Panc1 (cell line): ENCODE measurements at regions not wholly inside any gene's neighbourhood (a gene's known extent, or its start where the extent isn't known, plus 50 kb on each side); places are given as distances from the start of the nearest gene placed in this dataset.

Experiments
- ATAC-seq: fragments of 200-7000 bp; cut with Tn5 transposase; 2 replicates; pipeline ENCODE4 v1.9.1; 2020; ENCODE audit warnings: mild to moderate bottlenecking, moderate library complexity
- BruUV-seq: library from RNA; stranded (reverse); fragments of 400-500 nt; replicated peaks from 2 replicates; lab custom pipeline; 2021; lab: Mats Ljungman, UMichigan
- CTCF ChIA-PET: fragments of 300-600 bp; sonication (Branson Sonifier 250); formaldehyde crosslinking; loops from one replicate; lab custom pipeline; 2022; ENCODE audit warnings: antibody characterized with exemption; lab: Charles Lee
- POLR2A ChIA-PET: fragments of 300-600 bp; sonication (Branson Sonifier 250); formaldehyde crosslinking; loops from one replicate; lab custom pipeline; 2022; ENCODE audit warnings: antibody characterized with exemption; lab: Charles Lee
- DNase-seq: peaks from one replicate; pipeline ENCODE4 v3.0.0-alpha.2; 2010; ENCODE audit warnings: low read depth, low spot score
- H3K27ac ChIP-seq: 2 replicates; pipeline ENCODE4 v1.5.1; 2011; ENCODE audit warnings: mild to moderate bottlenecking, low read length, inconsistent platforms
- H3K27me3 ChIP-seq: fragments of 200-500 bp; sonication (Bioruptor generic); 2 replicates; pipeline ENCODE4 v1.6.0; 2014; ENCODE audit warnings: low read length, inconsistent platforms; ENCODE audit not compliant: control insufficient read depth, insufficient read depth
- H3K36me3 ChIP-seq: fragments of 200-500 bp; sonication (Bioruptor generic); 2 replicates; pipeline ENCODE4 v1.5.1; 2014; ENCODE audit warnings: inconsistent platforms, mild to moderate bottlenecking, low read length, moderate library complexity; ENCODE audit not compliant: control insufficient read depth, insufficient read depth
- H3K4me1 ChIP-seq: 2 replicates; pipeline ENCODE4 v1.5.1; 2011; ENCODE audit warnings: inconsistent platforms, mild to moderate bottlenecking, low read length, moderate library complexity; ENCODE audit not compliant: control insufficient read depth, insufficient read depth
- H3K4me3 ChIP-seq, 2 experiments: 2 replicates each; pipeline ENCODE4 v1.5.1; 2011 to 2012; ENCODE audit warnings: low read depth in 2 of 2, low read length in 2 of 2, mild to moderate bottlenecking in 2 of 2, inconsistent platforms in 1 of 2, moderate library complexity in 1 of 2
- H3K9me3 ChIP-seq: fragments of 200-500 bp; sonication (Bioruptor generic); 2 replicates; pipeline ENCODE4 v1.5.1; 2014; ENCODE audit warnings: low read depth, mild to moderate bottlenecking, inconsistent platforms, low read length, moderate library complexity; ENCODE audit not compliant: control insufficient read depth, insufficient read depth
- POLR2AphosphoS5 ChIP-seq: IDR thresholded peaks from 2 replicates; pipeline ENCODE4 v1.6.1; 2012; ENCODE audit warnings: mild to moderate bottlenecking, low read depth, low read length, moderate library complexity
- SIN3A ChIP-seq: IDR thresholded peaks from 2 replicates; pipeline ENCODE4 v1.6.1; 2012; ENCODE audit warnings: low read depth, mild to moderate bottlenecking, low read length, moderate library complexity, borderline replicate concordance; ENCODE audit not compliant: insufficient read depth
- TCF7L2 ChIP-seq: IDR thresholded peaks from 2 replicates; pipeline ENCODE4 v1.6.1; 2011; ENCODE audit warnings: mild to moderate bottlenecking, low read depth, low read length, inconsistent platforms
- in situ Hi-C: cut with HindIII; loops from 2 replicates; pipeline ENCODE4 v1.10.0; 2016; ENCODE audit warnings: low sequenced_read_pairs, low pct_unique_long_range_greater_than_20kb
- intact Hi-C: fragments of 100-400 bp; cut with micrococcal nuclease; formaldehyde crosslinking; loops from one replicate; pipeline ENCODE4 v1.10.0; 2022; ENCODE audit not compliant: unreplicated experiment
- TF ChIP-seq, protein P1 (sequence below): fragments of 450-650 bp; IDR thresholded peaks from 2 replicates; pipeline ENCODE4 v1.5.1; 2017; ENCODE audit warnings: mild to moderate bottlenecking
- TF ChIP-seq, protein P2 (sequence below), 2 experiments: IDR thresholded peaks; 2 replicates each; pipeline ENCODE4 v1.6.1; 2011 to 2012; ENCODE audit warnings: low read depth in 2 of 2, control low read depth in 1 of 2, low read length in 1 of 2, mild to moderate bottlenecking in 1 of 2, moderate library complexity in 1 of 2; ENCODE audit not compliant: insufficient read depth in 1 of 2

DNA sequence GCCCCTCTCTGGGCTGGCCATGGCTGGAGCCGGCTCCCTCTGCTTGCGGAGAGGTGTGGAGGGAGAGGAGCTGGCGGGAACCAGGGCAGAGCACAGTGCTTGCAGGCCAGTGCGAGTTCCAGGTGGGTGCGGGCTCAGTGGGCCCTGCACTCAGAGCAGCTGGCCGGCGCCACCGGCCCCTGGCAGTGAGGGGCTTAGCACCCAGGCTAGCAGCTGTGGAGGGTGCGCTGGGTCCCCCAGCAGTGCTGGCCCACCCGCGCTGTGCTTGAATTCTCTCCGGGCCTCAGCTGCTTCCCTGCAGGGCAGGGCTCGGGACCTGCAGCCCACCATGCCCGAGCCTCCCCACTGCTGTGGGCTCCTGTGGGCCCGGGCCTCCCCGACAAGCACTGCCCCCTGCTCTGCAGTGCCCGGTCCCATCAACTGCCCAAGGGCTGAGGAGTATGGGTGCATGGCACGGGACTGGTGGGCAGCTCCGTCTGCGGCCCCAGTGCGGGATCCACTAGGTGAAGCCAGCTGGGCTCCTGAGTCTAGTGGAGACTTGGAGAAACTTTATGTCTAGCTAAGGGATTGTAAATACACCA lies 61.2 kb upstream of the AGR3 start:
- Histone ChIP-seq H3K9me3 (peaks cover 11% of the 10 kb centered on the region; the same call in 1 of the 2 replicates), H3K27ac (no peak overlapping the region), H3K4me1 (no peaks in the 10 kb centered on the region), H3K27me3 (no peaks in the 10 kb centered on the region), H3K36me3 (no peaks in the 10 kb centered on the region), H3K4me3 (no peak overlapping the region)
- in situ Hi-C loops, result no loop called here
- POLR2A ChIA-PET, result no interaction called here
- intact Hi-C loops, result no loop called here
- no peak for DNase-seq
- no peak for ATAC-seq
- TF ChIP-seq TCF7L2 (no peak), SIN3A (no peak)
- TF ChIP-seq, protein P1, sequence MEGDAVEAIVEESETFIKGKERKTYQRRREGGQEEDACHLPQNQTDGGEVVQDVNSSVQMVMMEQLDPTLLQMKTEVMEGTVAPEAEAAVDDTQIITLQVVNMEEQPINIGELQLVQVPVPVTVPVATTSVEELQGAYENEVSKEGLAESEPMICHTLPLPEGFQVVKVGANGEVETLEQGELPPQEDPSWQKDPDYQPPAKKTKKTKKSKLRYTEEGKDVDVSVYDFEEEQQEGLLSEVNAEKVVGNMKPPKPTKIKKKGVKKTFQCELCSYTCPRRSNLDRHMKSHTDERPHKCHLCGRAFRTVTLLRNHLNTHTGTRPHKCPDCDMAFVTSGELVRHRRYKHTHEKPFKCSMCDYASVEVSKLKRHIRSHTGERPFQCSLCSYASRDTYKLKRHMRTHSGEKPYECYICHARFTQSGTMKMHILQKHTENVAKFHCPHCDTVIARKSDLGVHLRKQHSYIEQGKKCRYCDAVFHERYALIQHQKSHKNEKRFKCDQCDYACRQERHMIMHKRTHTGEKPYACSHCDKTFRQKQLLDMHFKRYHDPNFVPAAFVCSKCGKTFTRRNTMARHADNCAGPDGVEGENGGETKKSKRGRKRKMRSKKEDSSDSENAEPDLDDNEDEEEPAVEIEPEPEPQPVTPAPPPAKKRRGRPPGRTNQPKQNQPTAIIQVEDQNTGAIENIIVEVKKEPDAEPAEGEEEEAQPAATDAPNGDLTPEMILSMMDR, result no peak
- TF ChIP-seq, protein P2, sequence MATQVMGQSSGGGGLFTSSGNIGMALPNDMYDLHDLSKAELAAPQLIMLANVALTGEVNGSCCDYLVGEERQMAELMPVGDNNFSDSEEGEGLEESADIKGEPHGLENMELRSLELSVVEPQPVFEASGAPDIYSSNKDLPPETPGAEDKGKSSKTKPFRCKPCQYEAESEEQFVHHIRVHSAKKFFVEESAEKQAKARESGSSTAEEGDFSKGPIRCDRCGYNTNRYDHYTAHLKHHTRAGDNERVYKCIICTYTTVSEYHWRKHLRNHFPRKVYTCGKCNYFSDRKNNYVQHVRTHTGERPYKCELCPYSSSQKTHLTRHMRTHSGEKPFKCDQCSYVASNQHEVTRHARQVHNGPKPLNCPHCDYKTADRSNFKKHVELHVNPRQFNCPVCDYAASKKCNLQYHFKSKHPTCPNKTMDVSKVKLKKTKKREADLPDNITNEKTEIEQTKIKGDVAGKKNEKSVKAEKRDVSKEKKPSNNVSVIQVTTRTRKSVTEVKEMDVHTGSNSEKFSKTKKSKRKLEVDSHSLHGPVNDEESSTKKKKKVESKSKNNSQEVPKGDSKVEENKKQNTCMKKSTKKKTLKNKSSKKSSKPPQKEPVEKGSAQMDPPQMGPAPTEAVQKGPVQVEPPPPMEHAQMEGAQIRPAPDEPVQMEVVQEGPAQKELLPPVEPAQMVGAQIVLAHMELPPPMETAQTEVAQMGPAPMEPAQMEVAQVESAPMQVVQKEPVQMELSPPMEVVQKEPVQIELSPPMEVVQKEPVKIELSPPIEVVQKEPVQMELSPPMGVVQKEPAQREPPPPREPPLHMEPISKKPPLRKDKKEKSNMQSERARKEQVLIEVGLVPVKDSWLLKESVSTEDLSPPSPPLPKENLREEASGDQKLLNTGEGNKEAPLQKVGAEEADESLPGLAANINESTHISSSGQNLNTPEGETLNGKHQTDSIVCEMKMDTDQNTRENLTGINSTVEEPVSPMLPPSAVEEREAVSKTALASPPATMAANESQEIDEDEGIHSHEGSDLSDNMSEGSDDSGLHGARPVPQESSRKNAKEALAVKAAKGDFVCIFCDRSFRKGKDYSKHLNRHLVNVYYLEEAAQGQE (IDR thresholded peaks at IDR 0.05; ENCODE audit: insufficient read depth in 1 of 2, low read depth in 2 of 2, low read length in 1 of 2), result no peak
- BruUV-seq, result no TSS peak
- CTCF ChIA-PET, result no interaction called here

DNA sequence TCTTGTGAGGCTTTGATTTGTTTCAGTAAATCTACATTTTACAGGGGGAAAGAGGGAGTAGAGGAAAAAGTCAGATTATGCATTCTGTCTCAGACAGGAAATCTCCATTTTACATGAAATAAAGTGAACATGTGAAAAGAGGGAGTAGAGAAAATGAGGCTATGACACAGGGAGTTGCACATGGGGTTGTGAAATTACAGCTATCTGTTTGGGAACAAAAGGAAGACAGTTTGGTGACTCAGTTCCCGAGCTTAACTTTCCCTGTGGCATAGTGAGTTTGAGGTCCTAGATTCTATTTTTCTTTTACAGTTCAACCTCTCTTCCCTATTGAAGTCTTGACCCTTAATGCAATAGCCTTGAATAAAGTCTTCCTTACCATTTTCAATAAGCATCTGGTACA lies 63.2 kb upstream of the AGR3 start:
- H3K4me1 ChIP-seq, result no peaks in the 10 kb centered on the region
- in situ Hi-C loops (no loop called here), intact Hi-C loops (no loop called here)
- CTCF ChIA-PET, result no interaction called here
- H3K4me3 ChIP-seq, result no peak overlapping the region
- H3K36me3 ChIP-seq, result no peaks in the 10 kb centered on the region
- peaks cover 19% of the 10 kb centered on the region; the same call in 1 of the 2 replicates for H3K9me3 ChIP-seq
- no peaks in the 10 kb centered on the region for H3K27me3 ChIP-seq
- POLR2A ChIA-PET, result no interaction called here
- ATAC-seq, result no peak
- no peak overlapping the region for H3K27ac ChIP-seq
- BruUV-seq, result no TSS peak
- TF ChIP-seq, protein P1, result no peak
- no peak for TF ChIP-seq SIN3A
- TF ChIP-seq TCF7L2, result no peak
- TF ChIP-seq, protein P2 (IDR thresholded peaks at IDR 0.05; ENCODE audit: insufficient read depth in 1 of 2, low read depth in 2 of 2, low read length in 1 of 2), result no peak
- TF ChIP-seq POLR2AphosphoS5, result no peak
- DNase-seq, result no peak
